ENCODE measurements at regions not wholly inside any gene's neighbourhood (a gene's known extent, or its start where the extent isn't known, plus 50 kb on each side); places are given as distances from the start of the nearest gene placed in this dataset.

- TF ChIP-seq CTCF (IDR thresholded peaks at IDR 0.05; ENCODE audit: insufficient read depth, low read length, poor library complexity, severe bottlenecking): no peak
- TF ChIP-seq EZH2phosphoT487 (conservative IDR thresholded peaks at IDR 0.05; ENCODE audit: low read length): no peak
These were observed 206.3 kb upstream of the GULP1 start for GRCh38 chr2:188085421-188085820.
